CD14-positive monocyte (primary cell): ENCODE measurements at regions not wholly inside any gene's neighbourhood (a gene's known extent, or its start where the extent isn't known, plus 50 kb on each side); places are given as distances from the start of the nearest gene placed in this dataset.

Experiments used
- DNase-seq, 3 donors: peaks; one replicate each; pipeline ENCODE4 v3.0.0-alpha.2; 2011 to 2022
- H2AFZ ChIP-seq: 2 replicates; pipeline ENCODE4 v1.6.0; 2012; ENCODE audit warnings: mild to moderate bottlenecking, low read depth, low read length, inconsistent platforms; ENCODE audit not compliant: insufficient read depth, poor library complexity, severe bottlenecking
- H3K27ac ChIP-seq, 2 donors: 1 replicate in 1 of 2; 2 replicates in 1 of 2; pipeline ENCODE4 v1.5.1; 2012 to 2013; ENCODE audit warnings: low read length in 2 of 2, control low read depth in 1 of 2, inconsistent platforms in 1 of 2, low read depth in 1 of 2, mild to moderate bottlenecking in 1 of 2
- H3K27me3 ChIP-seq, 2 donors: one replicate each; pipeline versions ENCODE4 v1.6.0 to v1.6.1; 2011 to 2013; ENCODE audit warnings: low read length in 2 of 2; ENCODE audit not compliant: control insufficient read depth in 2 of 2, insufficient read depth in 2 of 2
- H3K36me3 ChIP-seq, 2 donors: replicated peaks in 1 of 2; 1 replicate in 1 of 2; 2 replicates in 1 of 2; pipeline versions ENCODE4 v1.5.1 to v1.6.1; 2012 to 2013; ENCODE audit warnings: low read length in 2 of 2, control low read depth in 1 of 2, inconsistent platforms in 1 of 2, mild to moderate bottlenecking in 1 of 2; ENCODE audit not compliant: insufficient read depth in 2 of 2, control insufficient read depth in 1 of 2
- H3K4me1 ChIP-seq, 2 donors: 1 replicate in 1 of 2; 2 replicates in 1 of 2; pipeline versions ENCODE4 v1.5.1 to v1.6.1; 2012 to 2013; ENCODE audit warnings: low read length in 2 of 2, control low read depth in 1 of 2, inconsistent platforms in 1 of 2, mild to moderate bottlenecking in 1 of 2, moderate library complexity in 1 of 2; ENCODE audit not compliant: insufficient read depth in 2 of 2, control insufficient read depth in 1 of 2
- H3K4me2 ChIP-seq: replicated peaks from 2 replicates; pipeline ENCODE3; 2012; ENCODE audit warnings: low read length, moderate library complexity, mild to moderate bottlenecking; ENCODE audit not compliant: poor library complexity, severe bottlenecking; ENCODE audit errors: extremely low read depth
- H3K4me3 ChIP-seq, 3 experiments: fragments of 200-600 bp in 1 of 3; sonication (generic) in 1 of 3; replicated peaks in 1 of 3; 1 replicate in 2 of 3; 2 replicates in 1 of 3; pipeline ENCODE4 v1.5.1; 2011 to 2013; ENCODE audit warnings: low read length in 3 of 3, mild to moderate bottlenecking in 3 of 3, control low read depth in 2 of 3, low read depth in 2 of 3, inconsistent platforms in 1 of 3, moderate library complexity in 1 of 3
- H3K79me2 ChIP-seq: 2 replicates; pipeline ENCODE4 v1.6.0; 2012; ENCODE audit warnings: mild to moderate bottlenecking, control low read depth, inconsistent platforms, low read length, moderate library complexity; ENCODE audit not compliant: insufficient read depth
- H3K9ac ChIP-seq: 2 replicates; pipeline ENCODE4 v1.6.0; 2017; ENCODE audit warnings: low read length, mild to moderate bottlenecking; ENCODE audit not compliant: insufficient read depth, poor library complexity, severe bottlenecking
- H3K9me3 ChIP-seq, 2 donors: replicated peaks in 1 of 2; 1 replicate in 1 of 2; 2 replicates in 1 of 2; pipeline versions ENCODE4 v1.5.1 to v1.6.1; 2012 to 2013; ENCODE audit warnings: low read length in 2 of 2, control low read depth in 1 of 2; ENCODE audit not compliant: control insufficient read depth in 1 of 2, insufficient read depth in 1 of 2
- H4K20me1 ChIP-seq: 2 replicates; pipeline ENCODE4 v1.6.0; 2012; ENCODE audit warnings: mild to moderate bottlenecking, low read length, control low read depth, moderate library complexity; ENCODE audit not compliant: insufficient read depth
- H3K27ac Mint-ChIP-seq, 7 donors: one replicate each; pipeline ENCODE4 v1.8.0; 2020; ENCODE audit warnings: mild to moderate bottlenecking in 7 of 7, mixed read lengths in 7 of 7, moderate library complexity in 6 of 7, inconsistent platforms in 2 of 7
- H3K27me3 Mint-ChIP-seq, 3 donors: one replicate each; pipeline ENCODE4 v1.8.0; 2021 to 2022; ENCODE audit warnings: low read depth in 3 of 3, mild to moderate bottlenecking in 3 of 3, mixed read lengths in 3 of 3, moderate library complexity in 3 of 3, inconsistent platforms in 1 of 3
- H3K36me3 Mint-ChIP-seq, 2 donors: one replicate each; pipeline ENCODE4 v1.8.0; 2020; ENCODE audit warnings: mixed read lengths in 2 of 2, inconsistent platforms in 1 of 2, mild to moderate bottlenecking in 1 of 2
- H3K4me1 Mint-ChIP-seq: one replicate; pipeline ENCODE4 v1.8.0; 2020; ENCODE audit warnings: mild to moderate bottlenecking, mixed read lengths
- H3K4me3 Mint-ChIP-seq, 2 donors: one replicate each; pipeline ENCODE4 v1.8.0; 2020; ENCODE audit warnings: mild to moderate bottlenecking in 2 of 2, mixed read lengths in 2 of 2, moderate library complexity in 1 of 2
- H3K9me3 Mint-ChIP-seq, 7 donors: one replicate each; pipeline ENCODE4 v1.8.0; 2020 to 2022; ENCODE audit warnings: mixed read lengths in 7 of 7, mild to moderate bottlenecking in 6 of 7, moderate library complexity in 6 of 7, inconsistent platforms in 2 of 7
- CTCF ChIP-seq: fragments of 200-600 bp; IDR thresholded peaks from one replicate; pipeline ENCODE4 v1.8.0; 2022; ENCODE audit warnings: antibody characterized with exemption, mild to moderate bottlenecking
- WGBS: methylation state at CpG from one replicate; pipeline ENCODE4 v1.1.5; 2013; ENCODE audit warnings: missing lambda C conversion rate; ENCODE audit not compliant: insufficient coverage; 5-methylcytosine and 5-hydroxymethylcytosine counted together
- intact Hi-C, 2 donors: fragments of 100-400 bp; cut with micrococcal nuclease; formaldehyde crosslinking; loops; one replicate each; pipeline versions ENCODE4 v1.15.0 to v1.15.1; 2023

- intact Hi-C loops, result no loop called here
- no peaks in the 10 kb centered on the region for H4K20me1 ChIP-seq
Measured at GRCh38 chr6:56329271-56330050, 82.1 kb upstream of the COL21A1 start.

GRCh38 chr6:56328728-56329090 is 81.3 kb upstream of the COL21A1 start:
- Mint-ChIP-seq H3K27me3 (peaks cover 0 to 4% (median 2%) of the 10 kb centered on the region in 3 donors), H3K4me3 (no peak overlapping the region), H3K27ac (no peak overlapping the region), H3K9me3 (no peaks in the 10 kb centered on the region), H3K4me1 (no peaks in the 10 kb centered on the region), H3K36me3 (no peaks in the 10 kb centered on the region)
- H3K9ac ChIP-seq, result no peak overlapping the region
- H3K9me3 ChIP-seq, result no peaks in the 10 kb centered on the region
- DNase-seq, result no peak
- no peak overlapping the region for H3K4me2 ChIP-seq
- no peak overlapping the region for H3K4me3 ChIP-seq
- TF ChIP-seq CTCF, result no peak
- no peaks in the 10 kb centered on the region for H3K27me3 ChIP-seq
- intact Hi-C loops, result no loop called here
- no peak overlapping the region for H2AFZ ChIP-seq
- H3K79me2 ChIP-seq, result no peaks in the 10 kb centered on the region
- no peak overlapping the region for H3K27ac ChIP-seq
- no peaks in the 10 kb centered on the region for H3K4me1 ChIP-seq
- 95% methylated on average over 4 of the region's 5 CpGs for WGBS
- H4K20me1 ChIP-seq, result no peaks in the 10 kb centered on the region
- no peaks in the 10 kb centered on the region for H3K36me3 ChIP-seq

More at GRCh38 chr6:56329271-56330050, 82.1 kb upstream of the COL21A1 start:
- Mint-ChIP-seq H3K27me3 (peaks cover 0 to 4% (median 2%) of the 10 kb centered on the region in 3 donors), H3K36me3 (no peaks in the 10 kb centered on the region), H3K4me3 (no peak overlapping the region), H3K4me1 (no peaks in the 10 kb centered on the region), H3K27ac (no peak overlapping the region), H3K9me3 (no peaks in the 10 kb centered on the region)
- Histone ChIP-seq H3K27me3 (no peaks in the 10 kb centered on the region), H3K4me3 (no peak overlapping the region), H3K4me2 (no peak overlapping the region), H3K27ac (no peak overlapping the region), H3K36me3 (no peaks in the 10 kb centered on the region), H3K9me3 (no peaks in the 10 kb centered on the region), H3K79me2 (no peaks in the 10 kb centered on the region), H3K4me1 (no peaks in the 10 kb centered on the region), H3K9ac (no peak overlapping the region), H2AFZ (no peak overlapping the region)
- WGBS, result 7% methylated on average over 3 of the region's 3 CpGs
- no peak for DNase-seq
- TF ChIP-seq CTCF, result no peak
